A549 (cell line): ENCODE measurements at regions not wholly inside any gene's neighbourhood (a gene's known extent, or its start where the extent isn't known, plus 50 kb on each side); places are given as distances from the start of the nearest gene placed in this dataset.

Experiments used
- ATAC-seq, 2 experiments: fragments of 200-7000 bp in 1 of 2; fragments of >200 bp in 1 of 2; cut with Nextera tagmentation in 1 of 2; cut with Tn5 transposase in 1 of 2; 3 replicates each; pipeline versions ENCODE4 v1.8.0 to v1.9.1; 2018 to 2020; ENCODE audit warnings: mild to moderate bottlenecking in 1 of 2, moderate library complexity in 1 of 2
- CTCF ChIA-PET: fragments of 300-600 bp; sonication (Branson Sonifier 250); formaldehyde crosslinking; extraction: SDS; loops from one replicate; lab custom pipeline; 2021; ENCODE audit warnings: antibody characterized with exemption, inconsistent platforms; lab: Yijun Ruan, JAX
- POLR2A ChIA-PET: fragments of 350-600 bp; formaldehyde crosslinking; extraction: SDS; loops from one replicate; lab custom pipeline; 2021; ENCODE audit warnings: antibody characterized with exemption, inconsistent platforms; lab: Yijun Ruan, JAX
- DNase-seq, 2 experiments: peaks; one replicate each; pipeline versions ENCODE4 v3.0.0 to v3.0.0-alpha.2; 2011 to 2016; ENCODE audit warnings: low read depth in 1 of 2, low spot score in 1 of 2
- FAIRE-seq: peaks from 2 replicates; lab custom pipeline; 2011; peaks lifted over from hg19 to GRCh38; lab: Jason Lieb, UNC
- H3K27ac ChIP-seq, 2 experiments: fragments of >200 bp; sonication (Bioruptor Twin); formaldehyde crosslinking; 3 replicates each; pipeline ENCODE4 v1.5.1; 2016 to 2017
- H3K4me1 ChIP-seq: fragments of >200 bp; sonication (Bioruptor Twin); formaldehyde crosslinking; 3 replicates; pipeline ENCODE4 v1.6.1; 2016
- H3K4me2 ChIP-seq: fragments of >200 bp; sonication (Bioruptor Twin); formaldehyde crosslinking; 3 replicates; pipeline ENCODE4 v1.6.1; 2016
- H3K4me3 ChIP-seq: fragments of >200 bp; sonication (Bioruptor Twin); formaldehyde crosslinking; 3 replicates; pipeline ENCODE4 v1.5.1; 2016
- H3K9me3 ChIP-seq: fragments of >200 bp; sonication (Bioruptor Twin); formaldehyde crosslinking; 3 replicates; pipeline ENCODE4 v1.6.1; 2016
- ATOH8 ChIP-seq: fragments of 250-450 bp; sonication (Bioruptor Pico); IDR thresholded peaks from 2 replicates; pipeline ENCODE4 v1.5.0; 2020; ENCODE audit warnings: low read depth, mild to moderate bottlenecking, moderate library complexity
- BCL3 ChIP-seq: fragments of >200 bp; sonication (Bioruptor Twin); formaldehyde crosslinking; IDR thresholded peaks from 3 replicates; pipeline ENCODE4 v1.6.1; 2016
- CBX8 ChIP-seq: fragments of 200-600 bp; sonication (generic); IDR thresholded peaks from 2 replicates; pipeline ENCODE4 v1.6.1; 2016
- CEBPB ChIP-seq, 2 experiments: fragments of >200 bp in 1 of 2; sonication (Bioruptor Twin) in 1 of 2; formaldehyde crosslinking in 1 of 2; IDR thresholded peaks; 2 replicates each; pipeline ENCODE4 v1.6.1; 2012 to 2016
- CHD4 ChIP-seq: fragments of 200-600 bp; sonication (generic); IDR thresholded peaks from 2 replicates; pipeline ENCODE4 v1.6.1; 2016; ENCODE audit warnings: antibody characterized with exemption, mild to moderate bottlenecking, borderline replicate concordance
- ELK1 ChIP-seq: fragments of 150-350 bp; IDR thresholded peaks from 2 replicates; pipeline ENCODE4 v1.6.1; 2014; ENCODE audit warnings: low read depth, mild to moderate bottlenecking, low read length
- EP300 ChIP-seq, 2 experiments: fragments of >200 bp; sonication (Bioruptor Twin); formaldehyde crosslinking; IDR thresholded peaks; 2 replicates in 1 of 2; 3 replicates in 1 of 2; pipeline ENCODE4 v1.6.1; 2016 to 2017
- FOSB ChIP-seq: fragments of 250-450 bp; sonication (Bioruptor Pico); IDR thresholded peaks from 2 replicates; pipeline ENCODE4 v1.5.0; 2020; ENCODE audit warnings: mild to moderate bottlenecking, moderate library complexity
- FOXS1 ChIP-seq: fragments of 250-450 bp; sonication (Bioruptor Pico); IDR thresholded peaks from 2 replicates; pipeline ENCODE4 v1.5.0; 2020; ENCODE audit warnings: mild to moderate bottlenecking, moderate library complexity
- HES2 ChIP-seq: fragments of >200 bp; sonication (Bioruptor Twin); formaldehyde crosslinking; IDR thresholded peaks from 2 replicates; pipeline ENCODE4 v1.6.1; 2016
- HEYL ChIP-seq: fragments of 250-450 bp; sonication (Bioruptor Pico); IDR thresholded peaks from 2 replicates; pipeline ENCODE4 v1.8.0; 2021; ENCODE audit warnings: mild to moderate bottlenecking, moderate library complexity
- HOXB13 ChIP-seq: fragments of 250-450 bp; sonication (Bioruptor Pico); IDR thresholded peaks from 2 replicates; pipeline ENCODE4 v1.5.0; 2020; ENCODE audit warnings: low read depth, mild to moderate bottlenecking, moderate library complexity
- HOXB5 ChIP-seq: fragments of 250-450 bp; sonication (Bioruptor Pico); IDR thresholded peaks from 2 replicates; pipeline ENCODE4 v1.5.0; 2020; ENCODE audit warnings: mild to moderate bottlenecking, moderate library complexity
- JUN ChIP-seq, 2 experiments: fragments of >200 bp; sonication (Bioruptor Twin); formaldehyde crosslinking; IDR thresholded peaks; 2 replicates in 1 of 2; 3 replicates in 1 of 2; pipeline ENCODE4 v1.6.1; 2016 to 2017
- JUNB ChIP-seq: fragments of >200 bp; sonication (Bioruptor Twin); formaldehyde crosslinking; IDR thresholded peaks from 2 replicates; pipeline ENCODE4 v1.6.1; 2016
- MAX ChIP-seq: IDR thresholded peaks from 2 replicates; pipeline ENCODE4 v1.6.1; 2012
- MAZ ChIP-seq: fragments of 150-350 bp; IDR thresholded peaks from 2 replicates; pipeline ENCODE4 v1.6.1; 2014; ENCODE audit warnings: antibody characterized with exemption, low read depth, low read length, borderline replicate concordance
- NFE2L2 ChIP-seq: fragments of 150-350 bp; conservative IDR thresholded peaks from 2 replicates; pipeline ENCODE4 v1.6.1; 2014; ENCODE audit warnings: low read length
- PHF8 ChIP-seq: fragments of 200-600 bp; sonication (generic); IDR thresholded peaks from 2 replicates; pipeline ENCODE4 v1.6.1; 2016; ENCODE audit warnings: low read depth, mild to moderate bottlenecking, antibody characterized with exemption, moderate library complexity, borderline replicate concordance
- RAD21 ChIP-seq, 2 experiments: fragments of >200 bp in 1 of 2; sonication (Bioruptor Twin) in 1 of 2; formaldehyde crosslinking in 1 of 2; IDR thresholded peaks in 1 of 2; conservative IDR thresholded peaks in 1 of 2; 2 replicates in 1 of 2; 3 replicates in 1 of 2; pipeline ENCODE4 v1.6.1; 2012 to 2018; ENCODE audit warnings: inconsistent platforms in 1 of 2
- RARB ChIP-seq: fragments of 250-450 bp; sonication (Bioruptor Pico); IDR thresholded peaks from 2 replicates; pipeline ENCODE4 v1.8.0; 2021; ENCODE audit warnings: mild to moderate bottlenecking, moderate library complexity
- RCOR1 ChIP-seq: fragments of 150-350 bp; IDR thresholded peaks from 2 replicates; pipeline ENCODE4 v1.6.1; 2014; ENCODE audit warnings: antibody characterized with exemption, low read length, low read depth
- TFCP2L1 ChIP-seq: fragments of 250-450 bp; sonication (Bioruptor Pico); IDR thresholded peaks from 2 replicates; pipeline ENCODE4 v1.5.0; 2021; ENCODE audit warnings: mild to moderate bottlenecking
- USF2 ChIP-seq: fragments of 450-650 bp; IDR thresholded peaks from 2 replicates; pipeline ENCODE4 v1.6.1; 2014; ENCODE audit warnings: antibody characterized with exemption
- ZC3H11A ChIP-seq: fragments of 450-650 bp; IDR thresholded peaks from 2 replicates; pipeline ENCODE4 v1.6.1; 2014; ENCODE audit warnings: antibody characterized with exemption, mild to moderate bottlenecking
- WGBS: methylation state at CpG from one replicate; pipeline ENCODE4 v1.1.6; 2017; ENCODE audit errors: missing lambda C conversion rate; 5-methylcytosine and 5-hydroxymethylcytosine counted together

GRCh38 chr16:51008607-51009006, 142.5 kb downstream of the SALL1 start:
- 3% methylated on average over 6 of the region's 6 CpGs for WGBS

GRCh38 chr16:51008037-51008436, 143.0 kb downstream of the SALL1 start:
- H3K4me3 ChIP-seq, result no peak overlapping the region
- no peak overlapping the region for H3K4me2 ChIP-seq
- 0% methylated on average over 1 of the region's 1 CpG for WGBS
- ChIA-PET POLR2A (no interaction called here), CTCF (no interaction called here)
- H3K27ac ChIP-seq, result no peak overlapping the region
- no peak for ATAC-seq
- no peak for TF ChIP-seq HES2
- TF ChIP-seq MAX, result no peak
- TF ChIP-seq USF2, result no peak
- TF ChIP-seq HOXB13 (CRISPR knock-in tag), result no peak
- no peak for TF ChIP-seq NFE2L2
- no peak for TF ChIP-seq BCL3
- no peak for TF ChIP-seq ZC3H11A
- TF ChIP-seq CEBPB (IDR thresholded peaks at IDR 0.05), result no peak
- TF ChIP-seq RAD21 (conservative IDR thresholded peaks at IDR 0.05 in 1 of 2, IDR thresholded peaks at IDR 0.05 in 1 of 2), result no peak
- TF ChIP-seq RARB (CRISPR knock-in tag), result no peak
- no peak for TF ChIP-seq HOXB5 (CRISPR knock-in tag)
- no peak for TF ChIP-seq ATOH8
- no peak for TF ChIP-seq EP300 (IDR thresholded peaks at IDR 0.05)
- no peak for TF ChIP-seq FOXS1 (CRISPR knock-in tag)
- TF ChIP-seq TFCP2L1, result no peak
- TF ChIP-seq PHF8, result no peak
- TF ChIP-seq HEYL, result no peak
- no peak for TF ChIP-seq JUN (IDR thresholded peaks at IDR 0.05)
- TF ChIP-seq CBX8, result no peak
- no peak for TF ChIP-seq FOSB (CRISPR knock-in tag)
- no peak for DNase-seq
- FAIRE-seq, result no peak
- H3K9me3 ChIP-seq, result no peaks in the 10 kb centered on the region; the same call in 2 of the 3 replicates
- H3K4me1 ChIP-seq, result no peaks in the 10 kb centered on the region

More at GRCh38 chr16:51008607-51009006, 142.5 kb downstream of the SALL1 start:
- TF ChIP-seq RCOR1, result no peak
- TF ChIP-seq, all 56 proteins: peak for 0
- DNase-seq (no peak), ATAC-seq (no peak), FAIRE-seq (no peak)
- Histone ChIP-seq H3K4me3 (no peak overlapping the region), H3K4me1 (no peaks in the 10 kb centered on the region), H3K9me3 (no peaks in the 10 kb centered on the region; the same call in 2 of the 3 replicates), H3K27ac (no peak overlapping the region), H3K4me2 (no peak overlapping the region)
- ChIA-PET CTCF (no interaction called here), POLR2A (no interaction called here)

GRCh38 chr16:51003850-51004566, 147.1 kb downstream of the SALL1 start:
- CTCF ChIA-PET, result interaction anchor here (1.2 to 1.8 kb wide), 3 partner anchors 9 to 978 kb away, joined by 4 to 6 read pairs (median 4); no protein-coding TSS in a partner anchor

More at GRCh38 chr16:51003850-51004566, 147.1 kb downstream of the SALL1 start:
- Histone ChIP-seq H3K27ac (no peak overlapping the region), H3K4me1 (no peaks in the 10 kb centered on the region), H3K4me3 (no peak overlapping the region), H3K9me3 (no peaks in the 10 kb centered on the region; the same call in 2 of the 3 replicates), H3K4me2 (no peak overlapping the region)
- TF ChIP-seq RCOR1, result no peak
- TF ChIP-seq JUNB, result no peak
- no peak for TF ChIP-seq ATOH8
- TF ChIP-seq ELK1, result no peak
- no peak for TF ChIP-seq CEBPB (IDR thresholded peaks at IDR 0.05)
- TF ChIP-seq EP300 (IDR thresholded peaks at IDR 0.05), result no peak
- TF ChIP-seq CHD4, result no peak
- no peak for TF ChIP-seq MAZ
- 6% methylated on average over 5 of the region's 5 CpGs for WGBS
- no peak for FAIRE-seq
- ATAC-seq, result no peak
- POLR2A ChIA-PET, result no interaction called here
- DNase-seq, result no peak
